RCC 7860 (cell line): ENCODE measurements at regions not wholly inside any gene's neighbourhood (a gene's known extent, or its start where the extent isn't known, plus 50 kb on each side); places are given as distances from the start of the nearest gene placed in this dataset.
"Not testable (repeated sequence)": the region's sequence is repeated elsewhere in the genome, so short reads cannot be mapped to it uniquely, and the experiment has no call there.

ENCODE experiments used
- DNase-seq: peaks from one replicate; pipeline ENCODE4 v3.0.0-alpha.2; 2015; ENCODE audit warnings: low spot score
- FAIRE-seq: peaks from 2 replicates; lab custom pipeline; 2012; peaks lifted over from hg19 to GRCh38; lab: Jason Lieb, UNC

- FAIRE-seq = no peak
Measured at GRCh38 chr1:208462761-208463160, 218.6 kb upstream of the PLXNA2 start.

GRCh38 chr1:208465266-208465665 is 221.1 kb upstream of the PLXNA2 start:
- FAIRE-seq (no peak), DNase-seq (no peak)

More at GRCh38 chr1:208462761-208463160, 218.6 kb upstream of the PLXNA2 start:
- DNase-seq = no peak

GRCh38 chr1:208465786-208466590 is 221.8 kb upstream of the PLXNA2 start:
- FAIRE-seq = no peak
- DNase-seq = no peak

GRCh38 chr1:208467151-208467780 is 223.1 kb upstream of the PLXNA2 start:
- DNase-seq (no peak), FAIRE-seq (no peak)

- peak; percentile 13 for DNase-seq
- FAIRE-seq = no peak
Measured at GRCh38 chr1:208475449-208475848, 231.3 kb upstream of the PLXNA2 start.

GRCh38 chr1:208475951-208476845 is 232.0 kb upstream of the PLXNA2 start:
- FAIRE-seq = no peak

GRCh38 chr1:208476846-208477170 is 232.6 kb upstream of the PLXNA2 start:
- FAIRE-seq (no peak), DNase-seq (no peak)

More at GRCh38 chr1:208475951-208476845, 232.0 kb upstream of the PLXNA2 start:
- no peak for DNase-seq

- FAIRE-seq = no peak
- no peak for DNase-seq
Measured at GRCh38 chr1:208479435-208479834, 235.3 kb upstream of the PLXNA2 start.

GRCh38 chr1:208485512-208485911 is 241.3 kb upstream of the PLXNA2 start:
- DNase-seq (no peak), FAIRE-seq (no peak)

GRCh38 chr1:208486677-208487076 is 242.5 kb upstream of the PLXNA2 start:
- DNase-seq (no peak), FAIRE-seq (no peak)

- not testable (repeated sequence) for FAIRE-seq
Measured at GRCh38 chr1:208488432-208488831, 244.2 kb upstream of the PLXNA2 start.

GRCh38 chr1:208496467-208497371 is 252.5 kb upstream of the PLXNA2 start:
- no peak for FAIRE-seq

More at GRCh38 chr1:208488432-208488831, 244.2 kb upstream of the PLXNA2 start:
- not testable (repeated sequence) for DNase-seq

GRCh38 chr1:208497866-208498541 is 253.8 kb upstream of the PLXNA2 start:
- FAIRE-seq = no peak
- no peak for DNase-seq

More at GRCh38 chr1:208496467-208497371, 252.5 kb upstream of the PLXNA2 start:
- DNase-seq = no peak

- DNase-seq (no peak), FAIRE-seq (no peak)
Measured at GRCh38 chr1:208499026-208499425, 254.8 kb upstream of the PLXNA2 start.

- DNase-seq (no peak), FAIRE-seq (no peak)
Measured at GRCh38 chr1:208499601-208500000, 255.4 kb upstream of the PLXNA2 start.

- FAIRE-seq (no peak), DNase-seq (no peak)
Measured at GRCh38 chr1:208500375-208500774, 256.2 kb upstream of the PLXNA2 start.

- DNase-seq = no peak
- no peak for FAIRE-seq
Measured at GRCh38 chr1:208501542-208501941, 257.4 kb upstream of the PLXNA2 start.

- FAIRE-seq (no peak), DNase-seq (no peak)
Measured at GRCh38 chr1:208503787-208504186, 259.6 kb upstream of the PLXNA2 start.

- FAIRE-seq = no peak
- DNase-seq = no peak
Measured at GRCh38 chr1:208506812-208507211, 262.6 kb upstream of the PLXNA2 start.

- no peak for FAIRE-seq
Measured at GRCh38 chr1:208509072-208509471, 264.9 kb upstream of the PLXNA2 start.

More at GRCh38 chr1:208509072-208509471, 264.9 kb upstream of the PLXNA2 start:
- DNase-seq = no peak
